MM.1S (cell line): ENCODE measurements at regions not wholly inside any gene's neighbourhood (a gene's known extent, or its start where the extent isn't known, plus 50 kb on each side); places are given as distances from the start of the nearest gene placed in this dataset.

Experiments used
- EZH2 ChIP-seq: fragments of 300-600 bp; sonication (generic); optimal IDR thresholded peaks from 2 replicates; pipeline ENCODE3; 2017; ENCODE audit warnings: low read depth, mild to moderate bottlenecking, antibody characterized with exemption, low read length, mixed read lengths
- EZH2phosphoT487 ChIP-seq: fragments of 300-600 bp; sonication (generic); IDR thresholded peaks from 2 replicates; pipeline ENCODE4 v1.6.1; 2018; ENCODE audit warnings: antibody characterized with exemption, low read length
- TF ChIP-seq, protein P1 (sequence below): fragments of 300-600 bp; sonication (generic); IDR thresholded peaks from 2 replicates; pipeline ENCODE4 v1.5.1; 2016; ENCODE audit warnings: antibody characterized with exemption, low read length, mixed read lengths

DNA sequence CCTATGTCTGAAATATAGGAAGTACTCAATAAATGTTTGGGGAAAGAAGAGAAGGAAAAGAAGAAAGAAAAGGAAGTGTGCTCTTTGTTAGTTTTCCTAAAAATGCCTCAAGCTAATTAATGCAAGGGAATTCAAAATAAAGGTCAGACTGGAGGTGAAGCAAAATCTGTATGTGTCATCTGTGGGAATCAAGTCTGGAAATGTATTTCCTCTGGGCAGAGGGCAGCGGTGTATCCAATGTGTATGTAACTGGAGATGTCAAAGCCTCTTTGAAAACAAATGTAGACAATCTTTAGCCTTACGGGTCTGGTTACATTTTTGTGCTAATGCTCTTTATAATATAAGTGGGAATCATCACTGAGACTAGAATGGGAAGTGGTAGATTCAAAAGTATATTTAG lies 471.4 kb downstream of the MAN2A1 start:
- TF ChIP-seq, protein P1, sequence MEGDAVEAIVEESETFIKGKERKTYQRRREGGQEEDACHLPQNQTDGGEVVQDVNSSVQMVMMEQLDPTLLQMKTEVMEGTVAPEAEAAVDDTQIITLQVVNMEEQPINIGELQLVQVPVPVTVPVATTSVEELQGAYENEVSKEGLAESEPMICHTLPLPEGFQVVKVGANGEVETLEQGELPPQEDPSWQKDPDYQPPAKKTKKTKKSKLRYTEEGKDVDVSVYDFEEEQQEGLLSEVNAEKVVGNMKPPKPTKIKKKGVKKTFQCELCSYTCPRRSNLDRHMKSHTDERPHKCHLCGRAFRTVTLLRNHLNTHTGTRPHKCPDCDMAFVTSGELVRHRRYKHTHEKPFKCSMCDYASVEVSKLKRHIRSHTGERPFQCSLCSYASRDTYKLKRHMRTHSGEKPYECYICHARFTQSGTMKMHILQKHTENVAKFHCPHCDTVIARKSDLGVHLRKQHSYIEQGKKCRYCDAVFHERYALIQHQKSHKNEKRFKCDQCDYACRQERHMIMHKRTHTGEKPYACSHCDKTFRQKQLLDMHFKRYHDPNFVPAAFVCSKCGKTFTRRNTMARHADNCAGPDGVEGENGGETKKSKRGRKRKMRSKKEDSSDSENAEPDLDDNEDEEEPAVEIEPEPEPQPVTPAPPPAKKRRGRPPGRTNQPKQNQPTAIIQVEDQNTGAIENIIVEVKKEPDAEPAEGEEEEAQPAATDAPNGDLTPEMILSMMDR: no peak
- TF ChIP-seq EZH2phosphoT487: no peak
- TF ChIP-seq EZH2: no peak
